Hepatocyte (in vitro differentiated cells): ENCODE measurements at regions not wholly inside any gene's neighbourhood (a gene's known extent, or its start where the extent isn't known, plus 50 kb on each side); places are given as distances from the start of the nearest gene placed in this dataset.

ENCODE experiments used
- CTCF ChIP-seq: fragments of 200-600 bp; sonication (generic); IDR thresholded peaks from 2 replicates; pipeline ENCODE4 v1.5.1; 2016; ENCODE audit warnings: antibody characterized with exemption, mild to moderate bottlenecking; ENCODE audit not compliant: poor library complexity
- EZH2 ChIP-seq: fragments of 200-600 bp; sonication (generic); IDR thresholded peaks from 2 replicates; pipeline ENCODE4 v1.6.1; 2016; ENCODE audit warnings: antibody characterized with exemption, mild to moderate bottlenecking, borderline replicate concordance
- EZH2phosphoT487 ChIP-seq: fragments of 200-600 bp; sonication (generic); IDR thresholded peaks from one replicate; pipeline ENCODE4 v1.6.1; 2018; ENCODE audit warnings: antibody characterized with exemption, mild to moderate bottlenecking, low read depth, moderate library complexity; ENCODE audit not compliant: unreplicated experiment, severe bottlenecking

- TF ChIP-seq CTCF (no peak), EZH2phosphoT487 (no peak), EZH2 (no peak)
Measured at GRCh38 chr1:192914696-192915095, 105.9 kb downstream of the RGS2 start.
